Mesendoderm (in vitro differentiated cells): ENCODE measurements at regions not wholly inside any gene's neighbourhood (a gene's known extent, or its start where the extent isn't known, plus 50 kb on each side); places are given as distances from the start of the nearest gene placed in this dataset.
"Not testable (repeated sequence)": the region's sequence is repeated elsewhere in the genome, so short reads cannot be mapped to it uniquely, and the experiment has no call there.

Experiments used
- DNase-seq: peaks from one replicate; pipeline ENCODE4 v3.0.0; 2013
- H2AK5ac ChIP-seq: 2 replicates; pipeline ENCODE4 v1.6.1; 2013; ENCODE audit warnings: low read length, inconsistent platforms
- H2BK120ac ChIP-seq: 2 replicates; pipeline ENCODE4 v1.6.1; 2013; ENCODE audit warnings: low read depth, mild to moderate bottlenecking, low read length, moderate library complexity, mixed read lengths
- H2BK15ac ChIP-seq: replicated peaks from 2 replicates; pipeline ENCODE4 v1.6.1; 2013; ENCODE audit warnings: low read depth, mild to moderate bottlenecking, moderate library complexity
- H2BK5ac ChIP-seq: 2 replicates; pipeline ENCODE4 v1.6.1; 2013; ENCODE audit warnings: low read length, inconsistent platforms
- H3K18ac ChIP-seq: 2 replicates; pipeline ENCODE4 v1.6.1; 2013; ENCODE audit warnings: mild to moderate bottlenecking, low read length, mixed read lengths
- H3K23ac ChIP-seq: one replicate; pipeline ENCODE4 v1.6.1; 2013; ENCODE audit warnings: low read length
- H3K27ac ChIP-seq: 2 replicates; pipeline ENCODE4 v1.5.1; 2013; ENCODE audit warnings: low read depth, mild to moderate bottlenecking, inconsistent platforms, low read length, moderate library complexity
- H3K27me3 ChIP-seq: 2 replicates; pipeline ENCODE4 v1.6.1; 2013; ENCODE audit warnings: low read length, control low read depth, mild to moderate bottlenecking, inconsistent platforms; ENCODE audit not compliant: insufficient read depth, poor library complexity
- H3K36me3 ChIP-seq: 2 replicates; pipeline ENCODE4 v1.6.1; 2013; ENCODE audit warnings: low read length, inconsistent platforms; ENCODE audit not compliant: control insufficient read depth, insufficient read depth
- H3K4ac ChIP-seq: one replicate; pipeline ENCODE4 v1.6.1; 2013; ENCODE audit warnings: low read depth, mild to moderate bottlenecking, low read length, moderate library complexity
- H3K4me1 ChIP-seq: 2 replicates; pipeline ENCODE4 v1.6.1; 2013; ENCODE audit warnings: low read depth, low read length, inconsistent platforms; ENCODE audit not compliant: control insufficient read depth
- H3K4me2 ChIP-seq: 2 replicates; pipeline ENCODE4 v1.6.1; 2013; ENCODE audit warnings: low read length
- H3K4me3 ChIP-seq: 2 replicates; pipeline ENCODE4 v1.5.1; 2013; ENCODE audit warnings: mild to moderate bottlenecking, low read length
- H3K56ac ChIP-seq: one replicate; pipeline ENCODE4 v1.6.1; 2013; ENCODE audit warnings: low read length
- H3K79me1 ChIP-seq: 2 replicates; pipeline ENCODE4 v1.6.1; 2013; ENCODE audit warnings: low read length, inconsistent platforms
- H3K79me2 ChIP-seq: 2 replicates; pipeline ENCODE4 v1.6.1; 2013; ENCODE audit warnings: mild to moderate bottlenecking, low read length; ENCODE audit not compliant: control insufficient read depth, insufficient read depth
- H3K9ac ChIP-seq: 2 replicates; pipeline ENCODE4 v1.6.1; 2013; ENCODE audit warnings: low read length, inconsistent platforms
- H4K5ac ChIP-seq: one replicate; pipeline ENCODE4 v1.6.1; 2013; ENCODE audit warnings: low read length
- H4K8ac ChIP-seq: one replicate; pipeline ENCODE4 v1.6.1; 2013; ENCODE audit warnings: low read depth, mild to moderate bottlenecking, control low read depth, low read length, moderate library complexity
- WGBS: extraction: QIAGEN DNeasy Blood & Tissue Kit; methylation state at CpG from one replicate; pipeline ENCODE4 v1.1.7; 2013; ENCODE audit warnings: low lambda C conversion rate, missing lambda C conversion rate; ENCODE audit not compliant: insufficient coverage; ENCODE audit errors: extremely low coverage; 5-methylcytosine and 5-hydroxymethylcytosine counted together

- H3K18ac ChIP-seq, H3K27ac ChIP-seq, H3K56ac ChIP-seq, H3K4ac ChIP-seq, H3K79me1 ChIP-seq, H3K4me3 ChIP-seq, H3K27me3 ChIP-seq, H3K9ac ChIP-seq, DNase-seq, H4K5ac ChIP-seq, H2BK15ac ChIP-seq, H3K23ac ChIP-seq, H2BK5ac ChIP-seq, H3K79me2 ChIP-seq, H3K36me3 ChIP-seq, H3K4me1 ChIP-seq, H2BK120ac ChIP-seq, H2AK5ac ChIP-seq, H3K4me2 ChIP-seq, H4K8ac ChIP-seq: not testable (repeated sequence)
- WGBS: no CpG with 5 or more reads among the region's 15 CpGs
Measured at GRCh38 chr1:81501485-81501884, 299.2 kb upstream of the ADGRL2 start.

GRCh38 chr1:81499487-81499886, 301.2 kb upstream of the ADGRL2 start:
- no peak overlapping the region for H3K23ac ChIP-seq
- H3K36me3 ChIP-seq: no peaks in the 10 kb centered on the region
- no peak overlapping the region for H4K8ac ChIP-seq
- no CpG with 5 or more reads among the region's 2 CpGs for WGBS
- no peak overlapping the region for H3K4ac ChIP-seq
- no peak overlapping the region for H4K5ac ChIP-seq
- H3K27me3 ChIP-seq: no peaks in the 10 kb centered on the region
- no peaks in the 10 kb centered on the region for H3K79me1 ChIP-seq
- no peak overlapping the region for H3K9ac ChIP-seq
- H2BK15ac ChIP-seq: no peak overlapping the region
- no peak overlapping the region for H3K56ac ChIP-seq
- H2AK5ac ChIP-seq: no peak overlapping the region
- no peaks in the 10 kb centered on the region for H3K79me2 ChIP-seq
- H3K4me1 ChIP-seq: no peaks in the 10 kb centered on the region
- no peak overlapping the region for H2BK120ac ChIP-seq
- H3K4me2 ChIP-seq: no peak overlapping the region
- H2BK5ac ChIP-seq: no peak overlapping the region
- H3K27ac ChIP-seq: no peak overlapping the region
- H3K4me3 ChIP-seq: no peak overlapping the region
- no peak for DNase-seq
- no peak overlapping the region for H3K18ac ChIP-seq

GRCh38 chr1:81498471-81499462, 302.0 kb upstream of the ADGRL2 start:
- H3K23ac ChIP-seq: no peak overlapping the region
- H3K56ac ChIP-seq: no peak overlapping the region
- no peak overlapping the region for H3K4me3 ChIP-seq
- H3K9ac ChIP-seq: no peak overlapping the region
- H2BK5ac ChIP-seq: no peak overlapping the region
- no CpG with 5 or more reads among the region's 5 CpGs for WGBS
- H4K8ac ChIP-seq: no peak overlapping the region
- no peak overlapping the region for H3K4ac ChIP-seq
- H2BK120ac ChIP-seq: no peak overlapping the region
- no peaks in the 10 kb centered on the region for H3K36me3 ChIP-seq
- peaks cover 2% of the 10 kb centered on the region for H3K4me1 ChIP-seq
- no peak overlapping the region for H2AK5ac ChIP-seq
- H4K5ac ChIP-seq: no peak overlapping the region
- H2BK15ac ChIP-seq: no peak overlapping the region
- no peak for DNase-seq
- no peaks in the 10 kb centered on the region for H3K27me3 ChIP-seq
- H3K18ac ChIP-seq: no peak overlapping the region
- H3K79me1 ChIP-seq: no peaks in the 10 kb centered on the region
- H3K79me2 ChIP-seq: no peaks in the 10 kb centered on the region
- H3K4me2 ChIP-seq: no peak overlapping the region
- H3K27ac ChIP-seq: no peak overlapping the region

- no peak overlapping the region for H4K5ac ChIP-seq
- no CpG with 5 or more reads among the region's 2 CpGs for WGBS
- H3K56ac ChIP-seq: no peak overlapping the region
- no peak overlapping the region for H3K4me2 ChIP-seq
- H2AK5ac ChIP-seq: no peak overlapping the region
- DNase-seq: no peak
- no peak overlapping the region for H3K23ac ChIP-seq
- H3K27me3 ChIP-seq: no peaks in the 10 kb centered on the region
- H3K4ac ChIP-seq: no peak overlapping the region
- H3K36me3 ChIP-seq: no peaks in the 10 kb centered on the region
- H2BK5ac ChIP-seq: no peak overlapping the region
- no peaks in the 10 kb centered on the region for H3K79me2 ChIP-seq
- no peak overlapping the region for H3K9ac ChIP-seq
- H4K8ac ChIP-seq: no peak overlapping the region
- no peak overlapping the region for H2BK120ac ChIP-seq
- no peak overlapping the region for H3K4me3 ChIP-seq
- H3K4me1 ChIP-seq: peaks cover 2% of the 10 kb centered on the region
- H3K18ac ChIP-seq: no peak overlapping the region
- H3K79me1 ChIP-seq: no peaks in the 10 kb centered on the region
- H2BK15ac ChIP-seq: no peak overlapping the region
- H3K27ac ChIP-seq: no peak overlapping the region
Measured at GRCh38 chr1:81496349-81496748, 304.4 kb upstream of the ADGRL2 start.

- Histone ChIP-seq H3K56ac (no peak overlapping the region), H3K4me2 (no peak overlapping the region), H3K4me1 (peaks cover 2% of the 10 kb centered on the region)
Measured at GRCh38 chr1:81493102-81493869, 307.4 kb upstream of the ADGRL2 start.

More at GRCh38 chr1:81493102-81493869, 307.4 kb upstream of the ADGRL2 start:
- WGBS: no CpG with 5 or more reads among the region's 5 CpGs
- Histone ChIP-seq H3K79me2 (no peaks in the 10 kb centered on the region), H2AK5ac (no peak overlapping the region), H3K18ac (no peak overlapping the region), H4K5ac (no peak overlapping the region), H2BK5ac (no peak overlapping the region), H3K9ac (no peak overlapping the region), H3K4ac (no peak overlapping the region), H3K79me1 (no peaks in the 10 kb centered on the region), H3K23ac (no peak overlapping the region), H3K27me3 (no peaks in the 10 kb centered on the region), H2BK120ac (no peak overlapping the region), H4K8ac (no peak overlapping the region), H3K27ac (no peak overlapping the region), H3K4me3 (no peak overlapping the region), H2BK15ac (no peak overlapping the region), H3K36me3 (no peaks in the 10 kb centered on the region)
- no peak for DNase-seq
